ENCODE measurements at regions not wholly inside any gene's neighbourhood (a gene's known extent, or its start where the extent isn't known, plus 50 kb on each side); places are given as distances from the start of the nearest gene placed in this dataset.

DNA sequence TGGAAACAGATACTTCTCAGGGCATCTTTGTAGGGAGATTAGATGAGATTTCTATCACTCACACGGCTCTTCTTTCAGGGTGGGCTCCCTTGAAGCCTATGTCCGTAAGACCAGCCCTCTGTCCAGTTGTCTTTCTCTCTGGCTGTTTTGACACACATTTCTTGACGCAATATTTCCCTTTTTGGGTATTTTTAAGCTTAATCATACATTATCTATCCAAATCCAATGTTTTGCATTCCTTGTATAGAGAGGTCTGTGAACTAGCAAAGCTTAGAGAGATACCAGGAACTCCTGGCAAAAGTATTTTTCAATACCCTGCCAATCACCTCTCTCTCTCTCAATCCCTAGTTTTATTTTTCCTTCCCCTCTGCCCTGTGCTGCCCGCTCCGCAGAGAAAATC is 79.3 kb downstream of the EOMES start:
- TF ChIP-seq, protein P1, sequence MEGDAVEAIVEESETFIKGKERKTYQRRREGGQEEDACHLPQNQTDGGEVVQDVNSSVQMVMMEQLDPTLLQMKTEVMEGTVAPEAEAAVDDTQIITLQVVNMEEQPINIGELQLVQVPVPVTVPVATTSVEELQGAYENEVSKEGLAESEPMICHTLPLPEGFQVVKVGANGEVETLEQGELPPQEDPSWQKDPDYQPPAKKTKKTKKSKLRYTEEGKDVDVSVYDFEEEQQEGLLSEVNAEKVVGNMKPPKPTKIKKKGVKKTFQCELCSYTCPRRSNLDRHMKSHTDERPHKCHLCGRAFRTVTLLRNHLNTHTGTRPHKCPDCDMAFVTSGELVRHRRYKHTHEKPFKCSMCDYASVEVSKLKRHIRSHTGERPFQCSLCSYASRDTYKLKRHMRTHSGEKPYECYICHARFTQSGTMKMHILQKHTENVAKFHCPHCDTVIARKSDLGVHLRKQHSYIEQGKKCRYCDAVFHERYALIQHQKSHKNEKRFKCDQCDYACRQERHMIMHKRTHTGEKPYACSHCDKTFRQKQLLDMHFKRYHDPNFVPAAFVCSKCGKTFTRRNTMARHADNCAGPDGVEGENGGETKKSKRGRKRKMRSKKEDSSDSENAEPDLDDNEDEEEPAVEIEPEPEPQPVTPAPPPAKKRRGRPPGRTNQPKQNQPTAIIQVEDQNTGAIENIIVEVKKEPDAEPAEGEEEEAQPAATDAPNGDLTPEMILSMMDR (conservative IDR thresholded peaks at IDR 0.05; ENCODE audit: low read length): no peak
- TF ChIP-seq EZH2phosphoT487 (IDR thresholded peaks at IDR 0.05; ENCODE audit: borderline replicate concordance): no peak
